ENCODE measurements at regions not wholly inside any gene's neighbourhood (a gene's known extent, or its start where the extent isn't known, plus 50 kb on each side); places are given as distances from the start of the nearest gene placed in this dataset.
A peak's percentile ranks its signal among the peaks of the same experiment; 100 is the strongest.

DNA sequence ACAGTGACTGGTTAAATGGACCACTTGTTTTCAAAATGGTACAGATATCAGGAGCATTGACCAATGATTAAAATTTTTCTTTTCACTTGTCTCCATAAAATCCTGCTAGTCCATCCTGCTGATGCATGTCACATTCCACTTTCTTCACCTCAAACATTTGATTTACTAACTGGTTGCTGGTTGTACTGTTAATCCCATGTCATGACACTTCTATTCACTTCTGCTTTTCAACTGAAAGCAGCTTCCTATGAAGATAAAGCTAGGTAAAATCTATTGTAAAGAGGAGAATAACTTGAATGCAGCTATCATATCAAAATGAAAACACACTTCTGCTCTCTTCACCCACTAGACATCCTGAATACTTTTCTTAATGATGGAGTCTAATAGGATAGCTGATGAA lies 149.6 kb upstream of the OTX2 start:
- DNase-seq (ENCODE audit: low read depth, low spot score), result no peak
- in situ Hi-C loops (cut with HindIII; ENCODE audit: low pct_unique_long_range_greater_than_20kb, low sequenced_read_pairs), result no loop called here

DNA sequence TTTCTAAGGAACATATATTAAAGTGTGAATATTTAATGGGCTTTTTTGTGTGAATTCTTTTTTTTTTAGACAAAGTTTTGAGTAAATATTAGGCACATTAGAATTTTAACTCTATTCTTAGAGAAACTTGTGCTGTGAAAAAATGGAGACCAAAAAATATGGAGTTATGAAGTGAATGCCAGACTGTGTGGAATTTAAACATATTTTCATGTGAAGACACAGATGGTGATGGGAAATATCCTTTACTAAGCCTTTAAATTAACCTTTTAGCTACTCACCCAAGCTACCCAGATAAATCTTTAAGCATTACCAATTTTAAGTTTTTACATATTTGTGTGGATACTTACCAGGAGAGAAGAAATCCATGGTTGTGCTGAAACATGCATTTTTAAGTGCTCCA lies 148.8 kb upstream of the OTX2 start:
- DNase-seq (ENCODE audit: low read depth, low spot score), result no peak
- in situ Hi-C loops (cut with HindIII; ENCODE audit: low pct_unique_long_range_greater_than_20kb, low sequenced_read_pairs), result no loop called here

DNA sequence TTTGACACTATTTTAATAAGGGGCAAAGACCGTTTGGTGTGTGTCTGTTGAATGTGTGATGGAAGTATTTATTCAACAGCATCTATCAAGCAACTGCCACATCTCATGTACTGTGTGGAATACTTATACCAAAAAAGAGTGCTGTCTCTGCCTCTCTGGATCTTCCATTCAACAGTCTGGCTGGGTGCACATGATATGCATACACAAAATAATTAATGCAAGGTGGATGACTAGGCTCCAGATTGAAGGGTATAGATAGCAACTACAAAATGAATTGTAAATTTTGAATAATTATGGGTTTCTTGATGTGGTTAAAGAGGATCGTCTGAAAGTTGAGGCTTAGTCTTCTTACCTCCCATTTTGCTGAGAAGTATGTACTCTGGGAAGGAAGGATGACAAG lies 145.9 kb upstream of the OTX2 start:
- no peak for DNase-seq (ENCODE audit: low read depth, low spot score)
- in situ Hi-C loops (cut with HindIII; ENCODE audit: low pct_unique_long_range_greater_than_20kb, low sequenced_read_pairs), result no loop called here

DNA sequence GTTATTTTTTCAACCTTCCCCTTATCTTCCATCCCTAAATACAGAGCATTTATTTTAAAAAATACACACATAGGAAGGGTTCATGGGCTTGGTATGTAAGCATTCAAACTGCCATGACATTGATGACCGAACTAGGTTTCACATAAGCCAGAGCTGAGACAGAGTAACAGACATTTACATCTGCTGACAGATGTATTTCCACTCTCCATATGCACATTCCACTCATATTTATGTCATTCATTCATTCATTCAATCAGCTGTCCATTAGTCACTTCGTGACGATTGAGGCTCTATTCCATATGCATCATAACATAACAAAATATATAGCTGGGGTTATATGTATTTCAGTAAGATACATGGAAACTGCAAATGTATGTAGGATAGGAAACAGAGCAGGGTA lies 145.5 kb upstream of the OTX2 start:
- in situ Hi-C loops (cut with HindIII; ENCODE audit: low pct_unique_long_range_greater_than_20kb, low sequenced_read_pairs), result no loop called here
- DNase-seq (ENCODE audit: low read depth, low spot score), result no peak

DNA sequence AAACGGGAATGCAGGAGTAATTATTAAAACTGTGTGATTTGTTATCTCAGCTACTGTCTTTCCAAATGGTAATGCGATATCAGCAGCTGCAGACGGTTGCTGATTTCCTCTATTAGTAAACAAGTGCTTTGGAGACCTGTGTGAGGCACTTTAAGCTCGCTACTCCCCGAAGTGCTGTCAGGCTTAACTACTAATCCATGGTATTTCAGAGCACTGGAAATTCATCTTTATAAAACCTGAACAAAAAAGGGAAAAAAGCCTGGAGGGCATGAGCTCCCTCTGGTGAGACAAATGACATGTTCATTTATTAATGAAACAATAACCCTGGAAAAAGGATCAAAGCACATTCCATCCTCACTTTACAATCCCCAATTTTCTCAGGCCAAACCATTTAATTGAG lies 143.6 kb upstream of the OTX2 start:
- in situ Hi-C loops (cut with HindIII; ENCODE audit: low pct_unique_long_range_greater_than_20kb, low sequenced_read_pairs), result no loop called here
- DNase-seq (ENCODE audit: low read depth, low spot score), result no peak

DNA sequence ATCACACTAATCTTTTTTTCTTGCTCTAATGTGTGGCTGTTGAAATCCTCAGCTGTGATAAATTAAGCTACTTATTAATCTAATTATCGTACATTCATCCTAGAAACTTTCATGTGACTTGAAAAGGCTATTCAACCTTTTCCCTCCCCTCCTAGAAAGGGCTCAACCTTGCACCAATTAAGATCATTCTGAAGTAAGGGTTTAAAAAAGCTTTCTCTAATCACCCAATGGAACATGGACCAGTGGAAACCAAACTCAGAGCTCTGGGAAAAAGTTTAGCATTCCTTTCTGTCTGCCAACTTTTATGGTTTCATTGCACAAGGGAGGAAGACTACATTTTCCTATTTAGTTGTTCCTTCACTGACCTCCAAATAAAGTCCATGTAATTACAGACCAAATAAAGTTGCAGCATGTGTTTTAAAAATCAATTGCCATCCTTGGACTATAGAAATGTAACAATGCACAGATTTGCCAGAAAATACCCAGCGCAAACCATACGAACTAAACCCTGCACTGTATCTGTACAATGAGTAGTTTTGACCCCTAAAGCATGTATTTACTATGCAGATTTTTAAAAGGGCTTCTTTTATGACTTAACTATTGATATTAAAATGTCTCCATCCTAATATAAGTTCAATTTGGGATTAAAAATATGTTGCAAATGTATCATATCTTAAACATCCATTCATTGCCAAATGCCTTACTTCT lies 142.6 kb upstream of the OTX2 start:
- in situ Hi-C loops (cut with HindIII; ENCODE audit: low pct_unique_long_range_greater_than_20kb, low sequenced_read_pairs), result no loop called here
- no peak for DNase-seq (ENCODE audit: low read depth, low spot score)

DNA sequence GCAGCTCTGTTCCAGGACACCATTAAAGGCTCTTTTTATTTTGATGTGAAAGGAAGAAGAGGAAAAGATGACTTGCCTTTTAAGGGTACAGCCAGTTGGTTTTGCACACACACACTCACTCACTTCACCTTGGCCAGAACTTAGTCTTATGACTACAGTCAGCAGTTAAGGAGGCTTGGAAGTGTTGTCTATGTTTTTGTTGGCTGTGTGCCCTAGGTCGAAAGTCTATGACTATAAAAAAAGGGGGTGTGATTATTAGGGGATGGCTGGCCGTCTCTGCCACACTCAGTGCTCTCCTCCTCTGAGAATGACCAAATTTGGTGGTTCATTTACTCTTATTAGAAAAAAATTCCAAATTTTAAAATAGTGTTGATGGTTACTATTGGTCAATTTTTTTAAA lies 139.5 kb upstream of the OTX2 start:
- DNase-seq (ENCODE audit: low read depth, low spot score), result peak; percentile 11
- in situ Hi-C loops (cut with HindIII; ENCODE audit: low pct_unique_long_range_greater_than_20kb, low sequenced_read_pairs), result no loop called here

DNA sequence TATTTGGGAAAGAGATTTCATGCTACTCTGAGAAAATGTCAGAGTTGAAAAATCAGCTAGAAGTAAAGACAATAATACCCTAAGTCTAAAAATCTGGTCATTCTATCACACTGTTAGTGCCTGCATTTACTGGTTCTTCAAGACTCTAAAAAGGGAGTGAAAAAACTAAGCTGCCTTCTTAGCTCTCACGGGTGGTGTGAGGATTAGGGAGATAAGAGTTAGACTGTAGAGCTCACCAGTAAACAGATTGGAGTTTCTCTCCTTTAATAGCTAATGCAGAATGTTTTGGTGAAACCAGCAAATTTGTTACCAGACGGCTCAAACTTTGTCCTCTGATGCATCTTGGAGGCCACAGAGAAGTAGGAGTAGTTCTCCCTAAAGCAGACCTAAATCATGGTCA lies 135.0 kb upstream of the OTX2 start:
- in situ Hi-C loops (cut with HindIII; ENCODE audit: low pct_unique_long_range_greater_than_20kb, low sequenced_read_pairs), result no loop called here
- no peak for DNase-seq (ENCODE audit: low read depth, low spot score)

DNA sequence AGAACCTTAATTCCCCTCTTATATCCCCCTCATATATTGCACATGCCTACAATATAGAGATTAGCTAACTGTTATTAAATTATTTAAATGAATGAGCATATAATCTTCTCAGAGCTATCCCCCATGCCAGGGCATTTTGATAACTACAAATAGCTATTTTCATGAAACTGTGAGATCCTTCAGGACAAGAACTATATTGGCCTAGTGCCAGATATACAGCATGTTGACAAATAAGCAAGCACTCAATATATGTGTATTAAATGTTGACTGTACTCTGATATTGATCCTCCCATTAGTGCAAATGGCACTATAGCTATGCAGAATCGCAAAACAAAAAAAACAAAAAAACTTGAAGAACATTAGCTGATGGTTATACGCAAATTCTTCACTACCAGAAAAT lies 134.1 kb upstream of the OTX2 start:
- in situ Hi-C loops (cut with HindIII; ENCODE audit: low pct_unique_long_range_greater_than_20kb, low sequenced_read_pairs), result no loop called here
- DNase-seq (ENCODE audit: low read depth, low spot score), result no peak

DNA sequence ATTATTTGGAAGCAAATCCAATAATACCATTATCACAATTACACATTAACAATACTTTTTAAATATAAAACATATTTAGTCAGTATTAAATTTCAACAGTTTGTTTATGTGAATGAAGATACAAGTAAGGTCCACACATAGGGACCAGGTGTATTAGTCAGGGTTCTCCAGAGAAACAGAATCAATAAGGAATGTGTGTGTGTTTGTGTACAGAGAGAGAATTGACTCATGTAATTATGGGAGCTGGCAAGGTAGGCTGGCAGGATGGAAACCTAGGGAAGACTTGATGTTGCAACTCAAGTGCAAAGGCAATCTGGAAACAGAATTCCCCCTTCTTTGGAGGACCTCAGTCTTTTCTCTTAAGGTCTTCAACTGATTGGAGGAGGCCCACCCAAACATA lies 123.2 kb upstream of the OTX2 start:
- DNase-seq (ENCODE audit: low read depth, low spot score), result no peak
- in situ Hi-C loops (cut with HindIII; ENCODE audit: low pct_unique_long_range_greater_than_20kb, low sequenced_read_pairs), result no loop called here

DNA sequence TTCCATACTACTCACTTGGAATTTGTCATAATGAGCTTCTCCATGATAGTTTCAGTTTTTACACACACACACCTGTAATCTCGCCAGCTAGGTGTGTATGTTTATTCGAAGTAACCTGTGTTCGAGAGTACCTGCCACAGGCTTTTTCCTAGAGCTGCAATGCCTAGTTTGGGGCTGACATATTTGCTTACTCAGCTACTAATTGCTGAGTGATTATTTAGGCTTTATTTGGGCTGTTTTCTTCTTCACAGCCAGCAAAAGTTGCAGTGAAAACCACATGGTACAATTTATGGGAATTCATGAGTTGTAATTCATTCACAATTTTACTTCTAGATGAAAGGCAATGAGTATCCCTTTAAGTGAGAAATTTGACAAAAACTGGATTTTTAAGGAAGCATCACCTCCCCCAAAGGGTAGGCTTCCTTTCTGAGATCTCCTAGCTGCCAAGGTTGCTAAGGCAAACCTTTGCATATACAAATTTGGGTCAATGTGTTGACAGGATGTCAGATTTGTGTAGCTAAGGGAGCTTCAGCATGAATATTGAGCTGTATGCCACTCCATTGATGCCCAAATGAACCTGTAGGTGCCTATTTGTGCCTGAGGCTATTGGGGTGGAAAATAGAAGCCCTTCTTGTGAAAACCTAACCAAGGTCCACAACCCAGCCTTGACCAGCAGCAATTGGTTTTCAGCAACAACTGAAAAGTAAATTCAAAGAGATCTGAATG lies 108.7 kb upstream of the OTX2 start:
- no peak for DNase-seq (ENCODE audit: low read depth, low spot score)
- in situ Hi-C loops (cut with HindIII; ENCODE audit: low pct_unique_long_range_greater_than_20kb, low sequenced_read_pairs), result no loop called here

DNA sequence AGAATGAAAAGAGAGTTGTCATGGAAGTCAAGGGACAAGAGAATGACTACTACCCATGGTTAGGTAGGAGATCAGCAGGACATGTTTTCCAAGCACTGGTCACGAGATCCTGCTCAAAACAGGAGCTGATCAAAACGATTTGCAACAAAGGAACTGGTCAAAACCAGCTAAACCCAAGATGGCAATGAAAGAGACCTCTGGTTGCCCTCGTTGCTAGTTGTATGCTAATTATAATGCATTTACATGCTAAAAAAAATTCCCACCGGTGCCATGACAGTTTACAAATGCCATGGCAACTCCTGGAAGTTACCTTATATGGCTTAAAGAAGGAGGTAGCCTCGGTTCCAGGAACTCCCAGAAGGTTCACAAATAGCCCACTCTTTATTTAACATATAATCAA lies 95.0 kb upstream of the OTX2 start:
- in situ Hi-C loops (cut with HindIII; ENCODE audit: low pct_unique_long_range_greater_than_20kb, low sequenced_read_pairs), result no loop called here
- DNase-seq (ENCODE audit: low read depth, low spot score), result no peak

DNA sequence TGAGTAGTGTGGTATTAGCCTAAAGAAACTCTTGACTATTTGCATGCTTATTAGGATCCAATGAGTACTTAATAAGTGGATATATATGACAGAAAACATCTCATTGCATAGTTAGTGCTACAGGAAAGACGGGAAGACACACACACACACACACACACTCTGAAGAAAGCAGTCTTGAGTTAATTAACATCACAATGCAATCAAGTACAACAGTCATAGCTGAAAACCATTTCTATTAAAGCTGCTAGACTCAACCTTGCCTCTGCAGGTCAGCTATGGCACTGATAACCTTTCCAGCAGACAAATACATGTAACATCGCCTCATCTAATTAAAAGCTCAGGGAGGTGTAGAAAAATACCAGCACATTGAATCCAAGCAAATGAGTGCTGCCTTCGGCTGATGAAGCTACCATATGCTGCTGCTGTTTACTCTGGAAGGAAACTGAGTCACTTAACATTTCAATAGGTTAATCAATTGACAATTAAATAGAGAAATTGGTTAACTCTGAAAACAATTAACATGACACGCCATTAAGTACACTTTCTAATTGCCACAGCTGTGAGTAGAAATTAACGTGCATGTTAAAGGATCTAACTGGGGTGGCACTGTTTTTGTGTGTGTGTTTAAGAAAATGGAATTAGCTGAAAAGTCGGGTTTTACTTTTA lies 93.2 kb upstream of the OTX2 start:
- DNase-seq (ENCODE audit: low read depth, low spot score), result no peak
- in situ Hi-C loops (cut with HindIII; ENCODE audit: low pct_unique_long_range_greater_than_20kb, low sequenced_read_pairs), result no loop called here

DNA sequence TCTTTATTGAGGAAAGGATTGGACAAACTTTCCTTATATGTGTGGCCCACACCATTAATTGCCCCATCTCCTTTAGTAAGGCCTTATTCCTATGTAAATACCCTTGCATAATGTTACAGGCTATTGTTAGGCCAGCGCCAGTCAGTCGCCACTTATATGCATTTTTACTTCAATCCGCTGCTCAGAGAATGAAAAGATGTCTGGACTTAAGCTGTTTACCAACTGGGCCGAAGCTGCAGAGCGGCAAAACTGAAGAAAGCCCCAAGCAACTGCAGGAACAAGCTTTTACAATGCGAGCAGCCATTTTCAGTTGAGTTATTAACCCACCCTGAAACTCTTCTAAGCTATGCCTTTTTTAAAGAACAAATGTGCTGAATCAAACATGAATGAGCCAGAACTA lies 92.1 kb upstream of the OTX2 start:
- DNase-seq (ENCODE audit: low read depth, low spot score), result no peak
- in situ Hi-C loops (cut with HindIII; ENCODE audit: low pct_unique_long_range_greater_than_20kb, low sequenced_read_pairs), result no loop called here

DNA sequence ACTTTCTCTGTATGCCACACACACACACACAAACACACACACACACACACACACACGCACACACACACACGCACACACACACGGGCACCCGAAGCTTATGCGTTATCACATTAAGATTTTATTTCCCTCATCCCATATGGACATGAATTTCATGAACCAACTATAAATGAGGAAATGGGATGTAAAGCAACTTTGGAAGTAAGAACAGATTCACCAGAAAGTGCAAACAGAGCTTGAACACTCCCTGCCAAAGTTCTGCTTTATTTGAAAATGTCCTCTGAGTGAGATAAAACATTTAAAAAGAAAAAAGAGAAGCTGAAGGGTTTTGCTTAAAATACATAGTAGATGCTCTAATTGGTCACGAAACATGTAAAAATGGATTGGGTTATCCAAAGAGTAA lies 90.4 kb upstream of the OTX2 start:
- in situ Hi-C loops (cut with HindIII; ENCODE audit: low pct_unique_long_range_greater_than_20kb, low sequenced_read_pairs), result no loop called here
- DNase-seq (ENCODE audit: low read depth, low spot score), result no peak

DNA sequence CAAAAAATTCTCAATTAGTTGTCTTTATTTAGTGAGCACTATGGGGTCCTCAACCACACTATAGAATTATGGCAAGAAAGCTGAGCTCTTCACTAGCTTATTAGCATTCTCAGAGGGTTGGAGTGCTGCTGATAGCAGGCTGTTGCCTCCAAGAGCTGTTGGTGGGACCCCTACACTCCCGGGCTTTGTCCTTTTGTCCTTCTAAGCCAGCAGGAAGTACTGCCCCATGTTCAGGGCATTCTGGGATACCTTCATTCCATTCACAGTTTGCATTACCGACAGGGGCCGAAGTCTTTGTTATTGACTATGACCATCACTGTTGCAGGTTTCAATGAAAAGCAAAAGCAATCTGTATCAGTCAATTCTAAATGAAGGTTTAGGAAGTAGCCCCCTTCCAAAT lies 89.5 kb upstream of the OTX2 start:
- no peak for DNase-seq (ENCODE audit: low read depth, low spot score)
- in situ Hi-C loops (cut with HindIII; ENCODE audit: low pct_unique_long_range_greater_than_20kb, low sequenced_read_pairs), result no loop called here

DNA sequence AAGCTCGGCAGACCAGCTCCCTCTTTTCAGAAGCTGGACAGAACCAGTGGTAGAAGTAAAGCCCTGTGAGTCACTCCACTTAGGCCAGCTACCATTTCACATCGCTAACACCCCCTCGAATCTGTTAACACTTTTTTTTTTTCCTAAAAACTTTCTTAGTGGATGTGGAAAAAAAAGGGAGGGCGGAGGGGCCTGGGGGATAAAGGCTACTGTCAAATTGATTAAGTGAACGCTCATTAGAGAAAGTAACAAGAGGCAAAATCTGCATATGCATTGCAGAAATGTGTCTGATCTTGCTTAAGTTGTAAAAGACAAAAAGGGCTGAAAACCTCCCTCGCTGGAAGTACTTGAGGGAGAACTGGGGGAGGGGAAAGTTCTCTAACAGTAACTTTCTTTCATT lies 86.6 kb upstream of the OTX2 start:
- in situ Hi-C loops (cut with HindIII; ENCODE audit: low pct_unique_long_range_greater_than_20kb, low sequenced_read_pairs), result no loop called here
- DNase-seq (ENCODE audit: low read depth, low spot score), result no peak

DNA sequence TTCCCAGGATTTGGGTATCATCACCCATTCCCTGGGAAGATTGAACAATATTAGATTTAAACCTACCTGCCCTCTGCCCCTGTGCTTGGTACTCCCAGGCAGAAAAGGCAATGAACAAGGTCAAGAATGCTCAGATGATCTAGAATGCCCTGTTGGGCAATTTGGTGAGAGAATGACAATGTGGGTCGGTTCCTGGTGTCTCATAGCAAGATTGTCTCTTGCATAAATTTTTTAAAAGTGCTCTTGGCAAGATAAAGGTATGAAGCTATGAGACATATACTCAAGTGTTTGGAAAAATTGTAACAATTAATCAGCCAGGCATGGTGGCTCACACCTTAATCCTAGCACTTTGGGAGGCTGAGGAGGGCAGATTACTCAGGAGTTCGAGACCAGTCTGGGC lies 86.0 kb upstream of the OTX2 start:
- in situ Hi-C loops (cut with HindIII; ENCODE audit: low pct_unique_long_range_greater_than_20kb, low sequenced_read_pairs), result no loop called here
- DNase-seq (ENCODE audit: low read depth, low spot score), result no peak

DNA sequence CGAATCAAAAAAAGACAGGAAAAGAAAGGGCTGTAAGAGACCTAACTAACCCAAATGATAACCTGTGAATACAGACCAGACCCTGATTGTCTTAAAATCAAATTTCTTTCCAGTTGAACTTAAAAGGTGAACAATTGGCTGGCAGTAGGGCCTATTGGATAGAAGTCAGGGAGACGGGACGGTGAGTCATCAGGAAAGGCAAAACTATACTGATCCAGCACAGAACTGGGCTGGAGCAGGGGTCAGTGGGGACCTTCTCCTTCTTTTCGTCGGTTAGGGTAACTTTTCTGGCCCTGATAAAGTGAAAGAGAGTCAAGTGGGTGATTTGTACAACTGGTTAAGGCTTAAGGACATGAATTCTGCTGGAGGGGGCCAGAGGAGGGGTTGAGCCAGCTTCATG lies 84.9 kb upstream of the OTX2 start:
- DNase-seq (ENCODE audit: low read depth, low spot score), result no peak
- in situ Hi-C loops (cut with HindIII; ENCODE audit: low pct_unique_long_range_greater_than_20kb, low sequenced_read_pairs), result no loop called here
